ENCODE measurements at regions not wholly inside any gene's neighbourhood (a gene's known extent, or its start where the extent isn't known, plus 50 kb on each side); places are given as distances from the start of the nearest gene placed in this dataset.
A peak's percentile ranks its signal among the peaks of the same experiment; 100 is the strongest.

GRCh38 chr4:136917312-136918110 lies 614.8 kb downstream of the PCDH18 start:
- DNase-seq = no peak

DNA sequence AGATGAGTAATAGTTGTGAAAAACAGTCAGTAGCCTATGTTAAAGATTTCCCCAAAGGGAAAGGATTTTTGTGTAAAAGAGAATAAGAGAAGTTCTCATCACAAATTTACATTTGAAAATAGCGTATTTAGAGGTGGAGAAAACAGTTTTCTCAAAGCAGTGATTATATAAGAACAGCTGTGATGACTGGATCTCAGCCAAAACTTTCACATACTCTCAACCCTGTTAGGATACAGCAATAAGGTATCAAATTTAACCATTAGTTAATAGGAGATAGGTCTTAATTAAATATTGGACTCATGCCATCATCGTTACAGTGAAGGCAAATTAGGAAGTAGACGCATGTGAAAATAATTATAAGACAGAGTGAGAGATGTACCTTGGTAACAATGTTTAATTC lies 622.7 kb downstream of the PCDH18 start:
- no peak for DNase-seq

DNA sequence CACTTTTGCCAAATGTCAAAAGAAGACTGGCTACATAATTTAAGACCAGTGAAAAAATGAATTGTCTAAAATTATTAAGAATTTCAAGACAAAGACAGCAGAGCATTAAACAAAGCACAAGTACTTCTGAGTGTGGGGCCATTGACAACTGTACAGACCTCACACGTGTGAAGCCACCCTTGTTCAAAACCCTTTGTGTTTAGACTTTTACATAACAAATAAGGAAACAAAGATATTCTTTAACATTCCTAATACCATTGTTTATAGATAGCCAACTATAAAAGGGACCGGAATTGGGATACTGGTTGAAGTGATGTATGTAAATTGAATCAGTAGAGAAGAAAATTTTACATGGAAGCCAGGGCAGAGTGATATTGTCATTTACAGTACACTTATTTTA lies 624.2 kb downstream of the PCDH18 start:
- DNase-seq = no peak

DNA sequence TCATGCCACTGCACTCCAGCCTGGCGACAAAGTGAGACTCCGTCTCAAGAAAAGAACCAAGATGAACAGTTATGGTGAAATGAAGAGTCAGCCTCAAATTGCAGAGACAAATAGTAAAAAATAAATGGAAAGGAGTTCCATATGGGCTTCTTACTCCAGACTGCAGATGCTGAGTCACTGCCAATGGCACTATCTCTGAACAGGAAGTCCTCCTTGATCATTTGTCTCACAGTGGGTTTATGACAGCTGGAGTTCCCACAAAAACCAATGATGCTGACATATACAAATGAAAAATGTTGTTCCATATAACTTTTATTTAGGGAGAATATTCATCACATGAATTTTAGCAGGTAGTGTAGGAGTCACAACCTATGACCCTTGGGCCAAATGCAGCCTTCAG lies 631.6 kb downstream of the PCDH18 start:
- peak; percentile 74 for DNase-seq

- DNase-seq = no peak
Measured at GRCh38 chr4:136898590-136899248, 633.6 kb downstream of the PCDH18 start.

- no peak for DNase-seq
Measured at GRCh38 chr4:136893573-136893972, 638.7 kb downstream of the PCDH18 start.

DNA sequence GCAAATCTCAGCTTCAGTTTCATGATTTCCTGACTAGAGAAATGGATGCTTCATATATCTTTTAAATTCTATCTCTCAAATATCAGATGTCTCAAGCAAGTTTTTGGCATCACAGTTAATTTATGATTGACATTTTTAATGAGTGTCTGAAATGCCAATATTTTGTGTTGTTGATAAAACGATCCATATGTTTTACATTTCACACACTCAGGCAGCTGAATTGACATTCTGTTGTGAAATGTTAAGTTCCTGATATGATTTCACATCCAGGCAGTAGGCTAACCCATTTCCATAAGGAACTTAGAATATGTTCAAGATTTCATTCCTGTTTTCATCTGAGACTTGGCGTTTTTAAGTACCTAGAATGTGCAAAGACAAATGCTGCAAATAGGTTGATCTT lies 650.6 kb downstream of the PCDH18 start:
- no peak for DNase-seq

DNA sequence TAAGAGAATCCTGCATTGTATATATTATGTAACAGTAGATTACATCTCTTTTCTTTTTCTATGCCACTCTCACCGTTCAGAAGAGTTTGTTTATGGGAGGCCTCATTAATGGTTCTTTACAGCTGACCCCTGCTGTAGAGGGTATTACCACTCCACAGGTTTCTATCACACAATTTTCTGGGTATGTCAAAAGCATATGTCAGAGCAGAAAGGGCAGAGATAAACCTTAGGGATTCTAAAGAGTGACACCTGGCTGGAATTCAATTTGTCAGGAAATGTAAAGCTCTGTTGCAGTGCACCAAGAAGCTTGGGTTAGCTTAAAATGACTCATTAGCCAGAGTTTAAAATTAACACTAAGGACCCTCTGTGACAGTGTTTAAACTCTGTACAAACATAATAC lies 658.7 kb downstream of the PCDH18 start:
- no peak for DNase-seq

GRCh38 chr4:136867465-136867864 lies 664.8 kb downstream of the PCDH18 start:
- no peak for DNase-seq

DNA sequence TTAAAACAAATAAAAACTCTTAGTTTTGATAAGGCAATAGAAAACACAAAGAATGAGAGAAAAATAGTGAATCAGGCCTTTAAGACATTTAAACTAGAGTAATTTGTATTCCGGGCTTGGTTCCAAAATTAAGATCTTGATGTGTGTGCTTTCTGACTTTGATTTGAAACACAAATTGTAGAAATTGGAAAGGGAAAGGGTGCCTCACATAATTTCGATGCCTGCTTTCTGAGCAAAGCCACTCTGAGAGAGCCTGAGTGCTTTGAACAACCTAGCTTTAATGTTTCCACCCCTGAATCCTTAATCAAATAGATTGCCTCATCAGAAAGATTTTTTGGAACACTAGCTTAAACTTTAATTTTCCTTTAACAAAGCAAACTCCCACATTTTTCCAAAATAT lies 666.8 kb downstream of the PCDH18 start:
- DNase-seq = peak; percentile 24

DNA sequence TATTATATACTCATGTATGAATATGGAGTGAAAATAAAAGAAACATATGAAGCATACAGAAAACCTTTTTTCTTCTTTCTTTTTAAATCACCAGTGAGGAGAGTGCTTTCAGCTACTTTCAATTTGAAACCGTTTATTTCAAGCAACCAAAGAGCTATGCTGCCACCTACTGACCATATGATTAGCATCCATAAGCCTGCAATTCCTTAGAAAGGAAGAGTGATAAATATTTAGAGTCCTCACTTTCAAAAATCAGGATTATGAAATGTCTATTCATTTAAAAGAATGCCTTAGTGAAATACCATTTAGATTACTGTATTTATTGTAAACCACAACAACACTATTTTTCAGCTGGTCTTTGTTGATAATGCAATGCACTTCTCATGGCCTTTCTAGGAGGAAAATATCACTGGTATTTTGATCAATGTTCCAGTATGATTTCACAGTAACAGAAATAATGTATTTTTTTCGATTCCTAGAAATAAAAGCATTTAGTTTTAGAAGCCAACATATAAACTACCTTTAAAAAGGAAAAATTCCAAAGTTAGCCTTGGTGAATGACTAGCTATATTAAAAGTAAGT lies 667.6 kb downstream of the PCDH18 start:
- DNase-seq = peak; percentile 93

DNA sequence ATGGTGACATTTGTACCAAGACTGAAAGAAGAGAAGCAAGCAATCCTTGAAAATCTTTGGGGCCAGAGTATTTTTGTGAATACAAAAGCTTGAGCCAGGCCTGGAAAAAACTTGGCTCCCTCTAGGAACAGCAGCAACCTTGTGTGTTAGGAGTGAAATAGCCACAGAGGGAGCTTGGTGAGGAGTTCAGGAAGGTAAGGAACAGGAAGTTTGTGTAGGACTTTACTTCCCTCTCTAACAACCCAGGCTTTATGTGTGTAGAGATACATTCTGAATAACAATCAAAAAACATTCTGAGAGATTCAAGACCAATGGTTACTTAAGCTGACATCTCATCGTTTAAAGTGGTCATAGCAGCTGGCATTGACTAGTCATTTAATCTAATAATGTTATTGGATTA lies 668.5 kb downstream of the PCDH18 start:
- peak; percentile 54 for DNase-seq

- DNase-seq = no peak
Measured at GRCh38 chr4:136862653-136863052, 669.6 kb downstream of the PCDH18 start.

DNA sequence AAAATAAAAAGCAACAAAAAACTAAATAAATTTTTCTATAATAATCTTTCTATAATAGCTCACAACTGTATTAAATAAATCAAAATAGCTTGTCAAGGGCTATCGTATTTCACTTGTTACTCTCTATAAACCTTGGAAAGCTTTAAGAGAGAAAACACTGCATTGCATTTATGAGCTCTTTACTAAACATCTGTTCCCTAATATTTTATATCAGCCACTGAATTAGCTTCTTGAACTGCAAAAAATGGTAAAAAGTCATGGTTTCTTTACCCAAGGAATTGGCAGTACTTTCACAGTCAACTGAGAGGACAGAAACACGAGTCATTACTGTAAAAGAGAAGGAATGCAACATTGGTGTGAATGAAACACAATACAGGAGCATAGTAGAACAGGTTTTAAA lies 671.2 kb downstream of the PCDH18 start:
- DNase-seq = no peak

DNA sequence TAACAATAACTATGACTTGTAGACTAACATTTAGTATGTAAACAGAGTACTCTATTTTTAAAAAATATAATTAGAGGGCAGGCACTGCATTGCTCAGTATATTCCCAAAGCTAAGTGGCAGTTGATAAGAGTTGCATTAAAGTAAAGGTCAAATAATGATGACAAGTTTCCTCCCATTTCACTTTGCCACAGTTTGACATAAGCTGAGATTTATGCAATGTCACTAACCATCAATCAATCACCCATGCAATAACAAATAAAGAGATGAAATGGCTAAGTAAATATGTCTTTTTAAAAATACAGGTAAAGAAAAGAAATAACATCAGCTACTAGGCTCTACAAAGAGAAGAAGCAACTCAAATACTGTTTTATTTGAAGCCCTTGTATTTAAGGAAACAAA lies 673.4 kb downstream of the PCDH18 start:
- no peak for DNase-seq

DNA sequence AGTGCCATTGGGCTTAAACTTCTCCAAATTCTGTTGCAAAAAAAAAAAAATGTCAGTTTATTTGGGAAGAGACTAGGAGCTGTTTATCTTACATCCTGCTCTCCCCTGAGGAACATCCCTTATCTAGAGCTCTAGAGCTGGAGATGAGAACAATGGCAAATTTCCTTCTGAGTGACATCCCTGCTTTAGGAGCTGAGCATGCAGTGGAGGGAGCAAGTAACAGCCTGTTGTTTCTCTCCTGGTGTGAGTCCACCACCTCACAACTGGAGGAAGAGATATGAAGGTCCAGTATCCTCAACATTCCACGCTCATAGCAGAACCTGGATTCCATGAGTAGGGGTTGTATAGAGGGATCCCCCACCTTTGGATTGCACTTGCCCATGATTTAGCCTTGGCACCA lies 676.4 kb downstream of the PCDH18 start:
- no peak for DNase-seq

DNA sequence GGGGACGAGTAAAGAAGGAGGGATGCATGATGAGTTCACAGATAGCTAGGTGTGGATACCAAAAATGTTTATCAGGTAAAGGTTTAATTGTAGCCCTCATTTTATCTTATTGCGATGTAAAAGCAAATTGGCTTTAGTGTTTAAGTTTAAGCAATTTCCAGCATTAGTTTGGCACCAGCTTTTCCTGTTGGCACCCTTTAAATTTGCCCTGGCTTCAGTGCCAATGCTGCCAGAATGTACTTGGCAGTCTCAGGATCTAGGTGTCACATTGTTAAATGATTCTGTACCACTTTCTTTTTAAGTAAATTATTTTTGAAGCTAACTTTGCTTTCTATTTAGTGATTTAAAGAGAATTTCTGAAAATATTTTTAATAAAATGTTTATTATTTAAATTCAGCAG lies 681.8 kb downstream of the PCDH18 start:
- DNase-seq = no peak

GRCh38 chr4:136847881-136848621 lies 684.2 kb downstream of the PCDH18 start:
- no peak for DNase-seq

DNA sequence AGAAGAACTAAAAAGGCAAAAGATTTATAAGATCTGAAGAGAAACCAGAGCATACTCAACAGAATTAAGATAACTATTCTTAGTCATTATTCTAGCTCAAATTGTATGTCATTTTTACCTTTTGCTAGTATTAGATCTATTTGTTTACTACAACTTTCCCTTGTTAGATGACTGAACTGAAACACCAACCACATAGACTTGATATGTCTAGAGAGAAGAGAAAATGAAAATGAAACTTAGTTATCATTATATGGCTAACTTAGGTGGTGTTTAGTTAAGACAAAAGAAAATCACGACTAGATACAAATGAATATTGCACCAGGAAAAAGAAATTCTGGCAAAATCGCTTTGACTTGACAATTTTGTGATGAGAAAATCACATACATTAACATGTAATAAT lies 690.8 kb downstream of the PCDH18 start:
- DNase-seq = peak; percentile 51

DNA sequence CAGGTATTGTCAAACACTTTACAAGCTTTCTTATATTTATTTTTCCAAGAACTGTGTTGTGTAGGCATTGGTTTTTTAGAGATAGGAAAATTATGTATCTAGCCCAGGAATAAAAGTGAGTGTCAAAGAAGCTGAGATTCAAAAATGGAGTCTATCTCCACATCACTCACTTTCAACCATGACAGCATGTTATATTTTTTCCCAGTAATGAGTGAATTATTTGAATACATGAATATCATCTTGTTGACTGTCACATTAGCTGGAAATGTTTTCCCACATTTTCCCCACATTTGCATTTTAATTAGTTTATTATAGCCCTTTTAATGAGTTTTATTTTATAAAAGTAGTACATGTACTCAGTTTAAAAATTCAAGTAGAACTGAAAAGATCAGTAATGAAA lies 693.7 kb downstream of the PCDH18 start:
- no peak for DNase-seq

- DNase-seq = peak; percentile 42
Measured at GRCh38 chr4:136831553-136831952, 700.7 kb downstream of the PCDH18 start.

DNA sequence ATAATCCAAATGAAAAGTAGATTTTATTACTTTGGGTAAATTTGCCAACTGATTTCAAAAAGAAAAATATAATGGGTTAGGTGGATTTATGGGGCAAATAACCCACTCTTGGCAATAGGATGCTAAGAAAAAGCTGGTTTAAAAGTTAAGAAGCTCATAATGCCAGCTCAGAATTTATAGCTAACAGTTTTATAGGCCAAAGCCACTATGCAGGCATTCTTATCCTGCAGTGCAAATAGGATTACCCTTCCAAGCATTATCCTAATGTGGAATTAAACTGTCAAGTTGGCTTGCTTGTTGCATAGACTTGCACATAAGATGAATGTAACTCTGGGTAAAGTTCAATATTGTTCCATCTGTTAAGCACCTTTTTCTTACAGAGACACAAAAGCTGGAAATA lies 703.0 kb downstream of the PCDH18 start:
- DNase-seq = no peak

- DNase-seq = no peak
Measured at GRCh38 chr4:136823020-136823419, 709.3 kb downstream of the PCDH18 start.
